ENCODE measurements at regions not wholly inside any gene's neighbourhood (a gene's known extent, or its start where the extent isn't known, plus 50 kb on each side); places are given as distances from the start of the nearest gene placed in this dataset.

DNA sequence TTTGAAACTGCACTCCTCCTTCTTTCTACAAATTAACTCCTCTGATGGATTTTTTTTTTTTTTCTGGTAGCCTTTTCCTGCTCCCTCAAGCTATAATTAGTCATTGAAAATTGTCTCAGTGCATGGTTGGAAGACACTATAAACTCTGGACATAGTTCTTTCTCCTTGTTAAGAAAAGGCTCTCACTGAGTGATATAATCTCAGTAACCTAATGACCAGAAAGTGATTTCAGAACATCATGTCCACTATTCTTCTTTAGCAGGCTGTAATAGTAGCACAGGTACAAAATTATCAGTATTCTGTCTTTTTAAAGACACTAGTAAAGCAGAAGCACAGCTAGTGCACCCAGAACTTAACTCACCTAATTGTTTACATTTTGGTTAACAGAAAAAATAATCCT, 752.6 kb upstream of the PHF14 start:
- Histone ChIP-seq H3K4me1 (ENCODE audit: low read depth) (no peaks in the 10 kb centered on the region), H3K4me3 (no peak overlapping the region), H3K36me3 (ENCODE audit: low read depth) (no peaks in the 10 kb centered on the region), H3K9me3 (peaks cover 5% of the 10 kb centered on the region)
- intact Hi-C loops (cut with DNase I, micrococcal nuclease): no loop called here
- ATAC-seq: no peak
- TF ChIP-seq, protein P1, sequence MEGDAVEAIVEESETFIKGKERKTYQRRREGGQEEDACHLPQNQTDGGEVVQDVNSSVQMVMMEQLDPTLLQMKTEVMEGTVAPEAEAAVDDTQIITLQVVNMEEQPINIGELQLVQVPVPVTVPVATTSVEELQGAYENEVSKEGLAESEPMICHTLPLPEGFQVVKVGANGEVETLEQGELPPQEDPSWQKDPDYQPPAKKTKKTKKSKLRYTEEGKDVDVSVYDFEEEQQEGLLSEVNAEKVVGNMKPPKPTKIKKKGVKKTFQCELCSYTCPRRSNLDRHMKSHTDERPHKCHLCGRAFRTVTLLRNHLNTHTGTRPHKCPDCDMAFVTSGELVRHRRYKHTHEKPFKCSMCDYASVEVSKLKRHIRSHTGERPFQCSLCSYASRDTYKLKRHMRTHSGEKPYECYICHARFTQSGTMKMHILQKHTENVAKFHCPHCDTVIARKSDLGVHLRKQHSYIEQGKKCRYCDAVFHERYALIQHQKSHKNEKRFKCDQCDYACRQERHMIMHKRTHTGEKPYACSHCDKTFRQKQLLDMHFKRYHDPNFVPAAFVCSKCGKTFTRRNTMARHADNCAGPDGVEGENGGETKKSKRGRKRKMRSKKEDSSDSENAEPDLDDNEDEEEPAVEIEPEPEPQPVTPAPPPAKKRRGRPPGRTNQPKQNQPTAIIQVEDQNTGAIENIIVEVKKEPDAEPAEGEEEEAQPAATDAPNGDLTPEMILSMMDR (IDR thresholded peaks at IDR 0.05): no peak
- no peak for DNase-seq

DNA sequence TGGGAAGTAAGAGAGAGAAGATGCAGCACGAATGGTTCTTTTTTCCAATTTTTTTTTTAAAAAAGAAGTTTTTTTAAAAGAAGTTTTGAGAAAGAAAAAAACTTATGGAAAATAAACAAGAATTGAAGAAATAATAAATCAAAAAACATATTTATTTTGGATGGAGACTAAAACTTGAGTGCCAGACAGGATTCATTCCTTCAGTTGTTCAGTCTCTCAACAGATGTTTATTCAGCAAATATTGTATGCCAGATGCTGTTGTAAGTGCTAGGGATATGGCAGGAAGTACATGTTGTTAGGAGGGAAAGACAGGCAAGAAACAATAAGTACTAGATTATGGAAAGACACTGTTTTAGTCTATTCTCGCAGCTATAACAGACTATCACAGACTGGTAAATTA, 750.7 kb upstream of the PHF14 start:
- intact Hi-C loops (cut with DNase I, micrococcal nuclease): no loop called here

DNA sequence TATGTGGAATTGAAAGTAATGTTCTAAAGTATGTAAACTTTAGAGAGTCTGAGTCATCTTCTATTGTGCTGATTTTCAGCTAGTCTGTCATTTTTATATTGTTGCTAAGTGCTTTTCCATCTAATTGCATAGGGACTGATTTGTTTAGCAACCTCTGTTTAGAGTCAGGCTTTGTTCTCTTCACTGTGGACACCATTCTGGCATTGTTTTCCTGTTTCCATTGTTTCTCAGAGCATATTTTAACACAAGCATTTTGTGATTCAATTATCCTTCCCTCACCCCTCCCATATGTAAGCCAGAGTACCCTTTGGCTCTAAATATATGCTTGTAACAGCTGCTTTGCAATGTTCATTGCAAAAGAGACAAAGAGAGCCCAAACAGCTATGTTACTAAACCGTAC, 748.4 kb upstream of the PHF14 start:
- Histone ChIP-seq H3K4me1 (ENCODE audit: low read depth) (no peaks in the 10 kb centered on the region), H3K9me3 (peaks cover 17% of the 10 kb centered on the region), H3K4me3 (no peak overlapping the region), H3K36me3 (ENCODE audit: low read depth) (no peaks in the 10 kb centered on the region)
- no peak for ATAC-seq
- TF ChIP-seq, protein P1 (IDR thresholded peaks at IDR 0.05): no peak
- intact Hi-C loops (cut with DNase I, micrococcal nuclease): no loop called here
- no peak for DNase-seq

More for the DNA sequence above, 750.7 kb upstream of the PHF14 start:
- DNase-seq: no peak
- Histone ChIP-seq H3K4me1 (ENCODE audit: low read depth) (no peaks in the 10 kb centered on the region), H3K36me3 (ENCODE audit: low read depth) (no peaks in the 10 kb centered on the region), H3K4me3 (no peak overlapping the region), H3K9me3 (peaks cover under 1% of the 10 kb centered on the region)
- no peak for ATAC-seq
- TF ChIP-seq, protein P1 (IDR thresholded peaks at IDR 0.05): no peak

DNA sequence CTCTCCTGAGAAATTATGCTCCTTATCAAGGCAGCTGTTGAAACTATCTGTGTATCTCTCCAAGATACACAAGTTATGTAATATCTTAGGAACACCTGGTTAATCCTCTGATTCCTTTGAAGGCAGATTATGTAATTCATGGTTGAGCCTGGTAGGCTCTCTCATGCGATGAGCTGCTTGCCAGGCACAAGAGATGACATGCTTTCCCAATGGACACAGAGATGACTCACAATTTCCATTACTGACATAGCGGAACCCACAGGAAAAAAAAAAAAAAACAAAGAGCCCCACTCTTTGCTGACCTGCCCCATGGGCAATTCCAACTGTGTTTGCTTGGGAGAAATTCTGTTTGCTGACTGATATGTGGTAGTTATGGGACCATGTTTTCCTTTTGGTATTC, 736.4 kb upstream of the PHF14 start:
- intact Hi-C loops (cut with DNase I, micrococcal nuclease): no loop called here
- Histone ChIP-seq H3K4me1 (ENCODE audit: low read depth) (no peaks in the 10 kb centered on the region), H3K4me3 (no peak overlapping the region), H3K36me3 (ENCODE audit: low read depth) (no peaks in the 10 kb centered on the region), H3K9me3 (peaks cover 23% of the 10 kb centered on the region)
- no peak for DNase-seq
- ATAC-seq: no peak
- TF ChIP-seq, protein P1 (IDR thresholded peaks at IDR 0.05): no peak

DNA sequence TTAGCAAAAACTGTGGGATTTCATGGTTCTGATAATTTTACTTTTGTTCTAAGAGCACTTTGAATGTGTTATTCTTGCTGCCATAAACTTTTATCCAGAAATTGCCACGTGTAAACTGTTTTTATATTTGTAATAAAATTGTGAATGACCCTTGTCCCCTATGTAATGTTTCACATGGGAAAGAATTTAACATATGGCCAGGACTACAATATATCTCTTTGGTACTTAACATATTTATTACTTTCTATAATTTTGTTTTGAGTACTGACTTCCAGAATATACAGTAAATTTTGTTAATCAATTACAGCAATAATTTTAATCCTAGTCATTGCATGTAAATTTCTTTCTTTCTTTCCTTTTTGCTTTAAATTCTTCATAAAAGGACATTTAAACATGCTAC, 735.0 kb upstream of the PHF14 start:
- H3K9me3 ChIP-seq: peaks cover 23% of the 10 kb centered on the region
- no peak for ATAC-seq
- no peaks in the 10 kb centered on the region for H3K4me1 ChIP-seq (ENCODE audit: low read depth)
- intact Hi-C loops (cut with DNase I, micrococcal nuclease): no loop called here
- DNase-seq: no peak
- no peaks in the 10 kb centered on the region for H3K36me3 ChIP-seq (ENCODE audit: low read depth)
- TF ChIP-seq, protein P1 (IDR thresholded peaks at IDR 0.05): no peak
- H3K4me3 ChIP-seq: no peak overlapping the region

DNA sequence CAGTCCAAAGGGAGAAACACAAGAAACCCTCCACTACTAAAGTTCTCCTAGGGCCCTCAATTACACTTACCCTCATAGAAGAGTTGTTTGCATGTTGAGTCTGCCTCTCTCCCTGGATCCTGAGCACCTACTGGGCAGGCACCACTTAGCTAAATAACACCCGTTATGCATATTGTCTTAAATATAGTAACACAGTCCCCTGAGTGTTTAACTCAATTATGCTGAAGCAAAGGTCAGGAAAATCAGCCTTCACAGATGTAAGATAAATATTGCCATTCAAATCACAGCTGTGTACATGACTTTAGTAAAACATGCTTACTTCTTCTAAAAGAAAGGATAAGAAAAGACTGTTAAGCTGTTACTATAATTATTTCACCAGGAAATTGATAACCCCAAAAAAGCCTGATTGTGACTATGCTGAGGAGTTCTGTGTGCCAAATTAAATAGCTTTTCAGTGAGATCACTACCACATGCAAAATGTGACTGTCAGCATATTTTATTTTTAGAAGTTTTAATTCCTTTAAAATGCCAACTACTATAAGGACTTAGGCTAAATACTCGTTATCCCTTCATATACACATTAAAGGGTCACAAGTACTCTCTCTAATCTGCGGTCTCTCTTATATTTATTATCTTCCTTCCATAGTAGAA, 733.9 kb upstream of the PHF14 start:
- Histone ChIP-seq H3K4me1 (ENCODE audit: low read depth) (no peaks in the 10 kb centered on the region), H3K36me3 (ENCODE audit: low read depth) (no peaks in the 10 kb centered on the region), H3K4me3 (no peak overlapping the region), H3K9me3 (peaks cover 25% of the 10 kb centered on the region)
- DNase-seq: no peak
- intact Hi-C loops (cut with DNase I, micrococcal nuclease): no loop called here
- ATAC-seq: no peak
- TF ChIP-seq, protein P1 (IDR thresholded peaks at IDR 0.05): no peak
